ENCODE measurements at regions not wholly inside any gene's neighbourhood (a gene's known extent, or its start where the extent isn't known, plus 50 kb on each side); places are given as distances from the start of the nearest gene placed in this dataset.

DNA sequence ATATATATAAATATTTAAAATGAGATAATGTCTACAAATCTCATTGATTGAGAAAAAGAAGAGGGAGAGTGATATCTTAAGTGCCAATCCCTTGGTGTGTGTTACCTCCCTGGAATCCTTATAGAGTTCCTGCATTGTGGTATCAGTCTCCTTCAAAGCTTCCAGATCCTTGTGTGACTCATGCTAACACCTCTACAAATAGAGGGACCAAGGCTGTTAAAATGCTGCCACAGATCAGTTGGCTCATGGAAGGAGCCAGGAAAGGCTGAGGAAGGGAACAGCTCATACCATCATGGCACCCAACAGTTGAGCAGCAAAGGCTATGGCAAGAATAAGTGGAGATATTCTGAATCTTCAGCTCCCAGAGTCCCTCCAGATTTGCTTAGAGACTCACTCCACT, 163.6 kb upstream of the ISX start:
- Histone ChIP-seq H3K27me3 (no peaks in the 10 kb centered on the region), H3K4me1 (no peaks in the 10 kb centered on the region), H3K36me3 (no peaks in the 10 kb centered on the region), H3K9me3 (no peaks in the 10 kb centered on the region), H3K27ac (no peak overlapping the region), H3K4me3 (replicated peaks in 1 of 3) (no peak overlapping the region)
- no peak for TF ChIP-seq POLR2A (IDR thresholded peaks at IDR 0.05)
- TF ChIP-seq, protein P1, sequence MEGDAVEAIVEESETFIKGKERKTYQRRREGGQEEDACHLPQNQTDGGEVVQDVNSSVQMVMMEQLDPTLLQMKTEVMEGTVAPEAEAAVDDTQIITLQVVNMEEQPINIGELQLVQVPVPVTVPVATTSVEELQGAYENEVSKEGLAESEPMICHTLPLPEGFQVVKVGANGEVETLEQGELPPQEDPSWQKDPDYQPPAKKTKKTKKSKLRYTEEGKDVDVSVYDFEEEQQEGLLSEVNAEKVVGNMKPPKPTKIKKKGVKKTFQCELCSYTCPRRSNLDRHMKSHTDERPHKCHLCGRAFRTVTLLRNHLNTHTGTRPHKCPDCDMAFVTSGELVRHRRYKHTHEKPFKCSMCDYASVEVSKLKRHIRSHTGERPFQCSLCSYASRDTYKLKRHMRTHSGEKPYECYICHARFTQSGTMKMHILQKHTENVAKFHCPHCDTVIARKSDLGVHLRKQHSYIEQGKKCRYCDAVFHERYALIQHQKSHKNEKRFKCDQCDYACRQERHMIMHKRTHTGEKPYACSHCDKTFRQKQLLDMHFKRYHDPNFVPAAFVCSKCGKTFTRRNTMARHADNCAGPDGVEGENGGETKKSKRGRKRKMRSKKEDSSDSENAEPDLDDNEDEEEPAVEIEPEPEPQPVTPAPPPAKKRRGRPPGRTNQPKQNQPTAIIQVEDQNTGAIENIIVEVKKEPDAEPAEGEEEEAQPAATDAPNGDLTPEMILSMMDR (IDR thresholded peaks at IDR 0.05) = no peak
- intact Hi-C loops (cut with DNase I) = no loop called here
- DNase-seq = no peak

DNA sequence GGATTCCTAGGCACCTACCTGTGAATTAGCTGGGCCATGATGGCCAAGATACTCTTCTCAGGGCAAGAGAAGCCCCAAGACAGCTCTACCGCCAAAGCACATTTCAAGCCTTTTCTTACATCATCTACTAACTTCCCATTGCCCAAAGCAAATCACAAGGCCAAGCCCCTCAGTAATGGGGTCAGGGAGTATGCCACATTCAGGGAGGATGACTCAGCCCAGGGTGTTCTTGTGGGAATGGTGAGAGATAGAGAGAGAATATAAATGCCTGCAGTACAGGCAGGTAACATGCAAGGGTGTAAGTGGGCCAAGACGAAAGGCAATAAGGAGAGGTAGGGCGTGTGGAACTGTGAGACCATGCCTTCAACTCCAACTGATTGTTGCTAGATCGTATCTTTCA, 162.5 kb upstream of the ISX start:
- no peak overlapping the region for H3K27ac ChIP-seq
- no peaks in the 10 kb centered on the region for H3K36me3 ChIP-seq
- no peaks in the 10 kb centered on the region for H3K4me1 ChIP-seq
- H3K27me3 ChIP-seq = no peaks in the 10 kb centered on the region
- no peak overlapping the region for H3K4me3 ChIP-seq (replicated peaks in 1 of 3)
- DNase-seq = no peak
- WGBS, 2 donors = 82 to 84% methylated on average over 4 of the region's 4 CpGs
- TF ChIP-seq POLR2A (IDR thresholded peaks at IDR 0.05) = no peak
- TF ChIP-seq, protein P1 (IDR thresholded peaks at IDR 0.05) = no peak
- intact Hi-C loops (cut with DNase I) = no loop called here
- no peaks in the 10 kb centered on the region for H3K9me3 ChIP-seq

GRCh38 chr22:34904486-34904885, 161.5 kb upstream of the ISX start:
- Histone ChIP-seq H3K4me1 (no peaks in the 10 kb centered on the region), H3K36me3 (no peaks in the 10 kb centered on the region), H3K27me3 (no peaks in the 10 kb centered on the region), H3K27ac (no peak overlapping the region), H3K4me3 (replicated peaks in 1 of 3) (no peak overlapping the region), H3K9me3 (no peaks in the 10 kb centered on the region)
- TF ChIP-seq, protein P1 (IDR thresholded peaks at IDR 0.05) = no peak
- TF ChIP-seq POLR2A (IDR thresholded peaks at IDR 0.05) = no peak
- intact Hi-C loops (cut with DNase I) = no loop called here
- DNase-seq = no peak
- WGBS, 2 donors = 89 to 94% methylated on average over 1 of the region's 1 CpG

DNA sequence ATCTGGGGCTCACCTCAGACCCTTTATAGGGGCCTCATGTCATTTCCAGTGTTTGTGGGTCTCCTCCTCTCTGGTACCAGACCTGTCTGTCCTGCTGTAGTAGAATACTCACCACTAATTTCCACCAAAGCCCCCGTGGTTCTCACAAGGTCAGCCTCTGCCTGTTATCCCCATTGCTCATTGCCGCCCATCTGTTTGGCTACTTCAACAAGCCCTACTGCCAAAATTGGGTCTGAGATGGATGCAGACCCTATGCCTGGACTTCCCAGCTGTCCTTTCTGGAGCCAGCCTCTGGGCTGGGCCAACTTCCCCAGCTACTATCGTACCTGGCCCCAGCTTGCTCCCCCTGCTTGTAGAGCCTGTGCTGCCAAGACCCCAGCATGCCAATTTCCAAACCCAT, 152.1 kb upstream of the ISX start:
- Histone ChIP-seq H3K36me3 (no peaks in the 10 kb centered on the region), H3K27me3 (no peaks in the 10 kb centered on the region), H3K4me3 (replicated peaks in 1 of 3) (no peak overlapping the region), H3K9me3 (no peaks in the 10 kb centered on the region), H3K27ac (no peak overlapping the region), H3K4me1 (no peaks in the 10 kb centered on the region)
- TF ChIP-seq, protein P1 (IDR thresholded peaks at IDR 0.05) = no peak
- TF ChIP-seq POLR2A (IDR thresholded peaks at IDR 0.05) = no peak
- intact Hi-C loops (cut with DNase I) = no loop called here
- 81 to 88% methylated on average over 3 of the region's 3 CpGs for WGBS, 2 donors
- no peak for DNase-seq

- Histone ChIP-seq H3K4me3 (replicated peaks in 1 of 3) (no peak overlapping the region), H3K36me3 (no peaks in the 10 kb centered on the region), H3K4me1 (no peaks in the 10 kb centered on the region), H3K27me3 (no peaks in the 10 kb centered on the region), H3K27ac (no peak overlapping the region), H3K9me3 (no peaks in the 10 kb centered on the region)
- WGBS, 2 donors = 36 to 59% methylated on average over 3 of the region's 3 CpGs
- intact Hi-C loops (cut with DNase I) = no loop called here
- DNase-seq = no peak
- TF ChIP-seq, protein P1 (IDR thresholded peaks at IDR 0.05) = no peak
- TF ChIP-seq POLR2A (IDR thresholded peaks at IDR 0.05) = no peak
Observed at GRCh38 chr22:34914846-34915245, 151.1 kb upstream of the ISX start.

All from thyroid gland (tissue), 4 donors.